GM12872 (cell line): ENCODE measurements at regions not wholly inside any gene's neighbourhood (a gene's known extent, or its start where the extent isn't known, plus 50 kb on each side); places are given as distances from the start of the nearest gene placed in this dataset.

Experiments
- CTCF ChIP-seq: IDR thresholded peaks from 3 replicates; pipeline ENCODE4 v1.5.1; 2011; ENCODE audit warnings: low read depth, mild to moderate bottlenecking, low read length, moderate library complexity; ENCODE audit not compliant: insufficient read depth

GRCh38 chr4:145381163-145381562, 100.5 kb upstream of the SMAD1 start:
- TF ChIP-seq CTCF, result no peak

GRCh38 chr4:145380123-145380522, 101.5 kb upstream of the SMAD1 start:
- no peak for TF ChIP-seq CTCF

- no peak for TF ChIP-seq CTCF
Observed at GRCh38 chr4:145375416-145375815, 106.2 kb upstream of the SMAD1 start.

GRCh38 chr4:145352438-145353145, 129.1 kb upstream of the SMAD1 start:
- TF ChIP-seq CTCF, result no peak

- TF ChIP-seq CTCF, result no peak
Observed at GRCh38 chr4:145351922-145352321, 129.7 kb upstream of the SMAD1 start.

GRCh38 chr4:145351162-145351561, 130.5 kb upstream of the SMAD1 start:
- no peak for TF ChIP-seq CTCF

GRCh38 chr4:145348291-145348690, 133.4 kb upstream of the SMAD1 start:
- TF ChIP-seq CTCF, result no peak
